ENCODE measurements at regions not wholly inside any gene's neighbourhood (a gene's known extent, or its start where the extent isn't known, plus 50 kb on each side); places are given as distances from the start of the nearest gene placed in this dataset.

DNA sequence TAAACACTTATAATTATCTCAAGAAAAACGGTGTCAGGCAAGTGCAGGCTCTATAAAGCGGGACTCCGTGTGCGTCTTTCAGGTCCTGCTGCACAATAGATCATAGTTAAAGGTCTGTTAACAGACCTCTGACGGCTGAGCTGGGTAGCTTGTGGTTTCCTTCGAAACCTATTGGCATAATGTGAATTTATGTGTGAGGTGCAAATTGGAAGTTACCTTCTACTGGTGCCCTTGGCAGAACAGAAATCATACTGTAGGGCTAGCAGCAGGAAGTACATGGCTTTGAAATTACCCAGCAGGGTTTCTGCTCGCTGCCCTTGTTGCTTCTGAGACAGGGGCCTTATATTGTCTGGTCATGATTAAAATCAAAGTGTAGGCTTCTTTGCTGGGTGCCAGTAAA lies 216.4 kb upstream of the HAND2 start:
- no peak overlapping the region for H3K4me3 Mint-ChIP-seq
- H3K27me3 Mint-ChIP-seq (ENCODE audit: low read depth) = peaks cover 1% of the 10 kb centered on the region; the same call in 1 of the 2 replicates
- H3K56ac ChIP-seq (ENCODE audit: insufficient read length, low read depth, low read length) = no peak overlapping the region
- no CpG with 5 or more reads among the region's 7 CpGs for WGBS (ENCODE audit: extremely low coverage, insufficient read length, low lambda C conversion rate)
- H3T11ph ChIP-seq (ENCODE audit: low read length) = no peak overlapping the region
- no peak overlapping the region for H2BK15ac ChIP-seq (ENCODE audit: low read depth, low read length)
- H2BK12ac ChIP-seq (ENCODE audit: insufficient read length, low read depth, low read length) = no peak overlapping the region
- H3K9me3 Mint-ChIP-seq = no peaks in the 10 kb centered on the region
- H3K36me3 Mint-ChIP-seq (ENCODE audit: insufficient read depth in 1 of 3, low read depth in 3 of 3) = no peaks in the 10 kb centered on the region
- H3K79me1 ChIP-seq (ENCODE audit: insufficient read depth, low read depth, low read length, poor library complexity, severe bottlenecking) = no peaks in the 10 kb centered on the region
- H3K18ac ChIP-seq (ENCODE audit: insufficient read length, low read depth, low read length) = no peak overlapping the region
- no peak overlapping the region for H2BK5ac ChIP-seq (ENCODE audit: insufficient read length, low read length)
- H2BK20ac ChIP-seq (ENCODE audit: low read depth, low read length, poor library complexity, severe bottlenecking) = no peak overlapping the region
- H4K8ac ChIP-seq (replicated peaks; ENCODE audit: insufficient read length, low read depth, low read length) = no peak overlapping the region
- no peak overlapping the region for H3K23ac ChIP-seq (ENCODE audit: insufficient read length, low read depth, low read length)
- no peak overlapping the region for H2AFZ ChIP-seq (ENCODE audit: low read length)
- no peak overlapping the region for H3K27ac ChIP-seq (ENCODE audit: insufficient read length, low read depth, low read length)
- no peaks in the 10 kb centered on the region for H3K79me2 ChIP-seq (ENCODE audit: insufficient read depth, low read length)
- no peak overlapping the region for H3K27ac Mint-ChIP-seq
- H3K9ac ChIP-seq (ENCODE audit: extremely low read depth, insufficient read length, low read length) = no peak overlapping the region
- no peak for TF ChIP-seq CTCF (conservative IDR thresholded peaks at IDR 0.05)
- no peak for DNase-seq
- no peak overlapping the region for H4K91ac ChIP-seq (ENCODE audit: insufficient read length, low read depth, low read length)
- no peak overlapping the region for H3K4ac ChIP-seq (ENCODE audit: low read depth, low read length)
- no peak overlapping the region for H3K4me2 ChIP-seq (ENCODE audit: insufficient read depth, insufficient read length, low read length)
- H3K27me3 ChIP-seq (ENCODE audit: insufficient read depth, low read length) = no peaks in the 10 kb centered on the region
- peaks cover 0 to 2% of the 10 kb centered on the region in 2 experiments; a peak in 1 of 4 replicates for H3K4me1 Mint-ChIP-seq
- H3K9me3 ChIP-seq (ENCODE audit: control insufficient read depth, low read depth, low read length) = no peaks in the 10 kb centered on the region
- no peaks in the 10 kb centered on the region for H4K20me1 ChIP-seq (ENCODE audit: control insufficient read depth, insufficient read depth, insufficient read length)
- no peak overlapping the region for H4K5ac ChIP-seq (ENCODE audit: insufficient read length, low read depth, low read length)
- no peaks in the 10 kb centered on the region for H3K23me2 ChIP-seq (ENCODE audit: insufficient read length, low read depth, low read length, poor library complexity, severe bottlenecking)
- H3K4me1 ChIP-seq (ENCODE audit: insufficient read depth, low read length) = no peaks in the 10 kb centered on the region
- H2AK5ac ChIP-seq (ENCODE audit: insufficient read length, low read length) = no peak overlapping the region
- H3K14ac ChIP-seq (ENCODE audit: insufficient read depth, low read length) = no peak overlapping the region
- H2BK120ac ChIP-seq (ENCODE audit: low read depth, low read length, poor library complexity, severe bottlenecking) = no peak overlapping the region
